ENCODE measurements at regions not wholly inside any gene's neighbourhood (a gene's known extent, or its start where the extent isn't known, plus 50 kb on each side); places are given as distances from the start of the nearest gene placed in this dataset.

GRCh38 chr15:88377509-88377908 lies 89.7 kb downstream of the MRPL46 start:
- TF ChIP-seq CTCF (conservative IDR thresholded peaks at IDR 0.05 in 1 of 2, IDR thresholded peaks at IDR 0.05 in 1 of 2; ENCODE audit: extremely low read depth in 1 of 2, insufficient read depth in 1 of 2, low read depth in 1 of 2, low read length in 2 of 2) (no peak), EZH2 (IDR thresholded peaks at IDR 0.05; ENCODE audit: borderline replicate concordance, low read length) (no peak)
